ENCODE measurements at regions not wholly inside any gene's neighbourhood (a gene's known extent, or its start where the extent isn't known, plus 50 kb on each side); places are given as distances from the start of the nearest gene placed in this dataset.

DNA sequence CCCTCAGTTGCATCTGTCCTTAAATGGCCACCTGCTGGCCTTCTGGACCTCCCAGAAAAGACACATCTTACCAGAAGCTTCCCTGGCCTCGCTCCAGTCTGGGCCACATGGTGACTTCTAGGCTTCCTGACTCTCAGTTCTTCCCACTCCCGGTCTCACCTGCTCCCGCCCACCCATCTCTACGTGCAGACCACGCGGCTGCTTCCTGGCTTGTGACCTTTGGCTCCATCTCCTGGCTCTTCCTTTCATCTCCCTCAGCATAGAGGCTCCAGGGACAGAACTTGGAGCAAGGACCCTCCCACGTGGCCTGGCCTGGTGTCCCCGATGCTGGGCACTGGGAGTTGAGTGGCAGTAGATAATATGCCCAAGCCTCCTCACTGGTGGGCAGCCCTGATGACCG is 124.9 kb upstream of the IRF2BP2 start:
- no peak for TF ChIP-seq USF1 (IDR thresholded peaks at IDR 0.05)
- TF ChIP-seq TEAD4 (IDR thresholded peaks at IDR 0.05) = no peak
- TF ChIP-seq MAX (IDR thresholded peaks at IDR 0.05) = no peak
- TF ChIP-seq EP300 (IDR thresholded peaks at IDR 0.05; ENCODE audit: borderline replicate concordance) = no peak
- peak; percentile 28; the same call in 1 of the 2 replicates for TF ChIP-seq RAD21 (IDR thresholded peaks at IDR 0.05; ENCODE audit: low read depth)
- TF ChIP-seq, protein P1, sequence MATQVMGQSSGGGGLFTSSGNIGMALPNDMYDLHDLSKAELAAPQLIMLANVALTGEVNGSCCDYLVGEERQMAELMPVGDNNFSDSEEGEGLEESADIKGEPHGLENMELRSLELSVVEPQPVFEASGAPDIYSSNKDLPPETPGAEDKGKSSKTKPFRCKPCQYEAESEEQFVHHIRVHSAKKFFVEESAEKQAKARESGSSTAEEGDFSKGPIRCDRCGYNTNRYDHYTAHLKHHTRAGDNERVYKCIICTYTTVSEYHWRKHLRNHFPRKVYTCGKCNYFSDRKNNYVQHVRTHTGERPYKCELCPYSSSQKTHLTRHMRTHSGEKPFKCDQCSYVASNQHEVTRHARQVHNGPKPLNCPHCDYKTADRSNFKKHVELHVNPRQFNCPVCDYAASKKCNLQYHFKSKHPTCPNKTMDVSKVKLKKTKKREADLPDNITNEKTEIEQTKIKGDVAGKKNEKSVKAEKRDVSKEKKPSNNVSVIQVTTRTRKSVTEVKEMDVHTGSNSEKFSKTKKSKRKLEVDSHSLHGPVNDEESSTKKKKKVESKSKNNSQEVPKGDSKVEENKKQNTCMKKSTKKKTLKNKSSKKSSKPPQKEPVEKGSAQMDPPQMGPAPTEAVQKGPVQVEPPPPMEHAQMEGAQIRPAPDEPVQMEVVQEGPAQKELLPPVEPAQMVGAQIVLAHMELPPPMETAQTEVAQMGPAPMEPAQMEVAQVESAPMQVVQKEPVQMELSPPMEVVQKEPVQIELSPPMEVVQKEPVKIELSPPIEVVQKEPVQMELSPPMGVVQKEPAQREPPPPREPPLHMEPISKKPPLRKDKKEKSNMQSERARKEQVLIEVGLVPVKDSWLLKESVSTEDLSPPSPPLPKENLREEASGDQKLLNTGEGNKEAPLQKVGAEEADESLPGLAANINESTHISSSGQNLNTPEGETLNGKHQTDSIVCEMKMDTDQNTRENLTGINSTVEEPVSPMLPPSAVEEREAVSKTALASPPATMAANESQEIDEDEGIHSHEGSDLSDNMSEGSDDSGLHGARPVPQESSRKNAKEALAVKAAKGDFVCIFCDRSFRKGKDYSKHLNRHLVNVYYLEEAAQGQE (IDR thresholded peaks at IDR 0.05; ENCODE audit: low read depth) = no peak
- TF ChIP-seq YY1 (IDR thresholded peaks at IDR 0.05; ENCODE audit: low read depth) = no peak
- no peak for TF ChIP-seq CREB1 (IDR thresholded peaks at IDR 0.05; ENCODE audit: low read depth)
